ENCODE measurements at regions not wholly inside any gene's neighbourhood (a gene's known extent, or its start where the extent isn't known, plus 50 kb on each side); places are given as distances from the start of the nearest gene placed in this dataset.

- H3K79me2 ChIP-seq (ENCODE audit: insufficient read depth, low read length) = no peaks in the 10 kb centered on the region
- RAD21 ChIA-PET (ENCODE audit: low non-redundant PET in 1 of 2, low total read pairs in 2 of 2, uncharacterized antibody in 2 of 2, unreplicated experiment in 2 of 2) = no interaction called here
- H3K4me3 ChIP-seq (replicated peaks in 1 of 2; ENCODE audit: low read depth in 1 of 2, low read length in 2 of 2) = no peak overlapping the region
- no peaks in the 10 kb centered on the region for H3K36me3 ChIP-seq (ENCODE audit: control insufficient read depth in 1 of 2, insufficient read depth in 2 of 2, low read length in 2 of 2)
- CTCF ChIA-PET = no interaction called here
- no peaks in the 10 kb centered on the region for H3K9me3 ChIP-seq (ENCODE audit: control insufficient read depth in 1 of 2, insufficient read depth in 1 of 2, low read depth in 1 of 2, low read length in 2 of 2)
- POLR2A ChIA-PET = no interaction called here
- H3K9me2 ChIP-seq (ENCODE audit: insufficient read depth) = no peaks in the 10 kb centered on the region
- H4K20me1 ChIP-seq (ENCODE audit: insufficient read depth) = no peaks in the 10 kb centered on the region
- no peaks in the 10 kb centered on the region for H3K27me3 ChIP-seq (ENCODE audit: insufficient read depth, low read length)
- intact Hi-C loops (cut with micrococcal nuclease) = loop anchor here (10.0 kb wide), 1 partner anchor 697 kb away; no protein-coding TSS in a partner anchor
- no TSS peak for BruUV-seq (replicated peaks)
- H3K4me2 ChIP-seq (ENCODE audit: low read length) = no peak overlapping the region
- no peak overlapping the region for H3K9ac ChIP-seq (ENCODE audit: low read length)
- peaks cover 22 to 30% of the 10 kb centered on the region in 2 experiments for H3K4me1 ChIP-seq (ENCODE audit: control insufficient read depth in 1 of 2, insufficient read depth in 2 of 2, low read length in 2 of 2)
- peak overlapping the region; percentile 1 for H2AFZ ChIP-seq (ENCODE audit: low read depth, low read length, poor library complexity, severe bottlenecking)
- DNase-seq (ENCODE audit: low read depth, low spot score) (no peak), ATAC-seq (no peak)
- no peak overlapping the region for H3K27ac ChIP-seq (ENCODE audit: low read depth, low read length)
- TF ChIP-seq FOSL1 (IDR thresholded peaks at IDR 0.05; ENCODE audit: low read depth) (no peak), ZNF274 (IDR thresholded peaks at IDR 0.05; ENCODE audit: low read depth, low read length) (no peak), ATF3 (IDR thresholded peaks at IDR 0.05) (no peak), YY1 (IDR thresholded peaks at IDR 0.05; ENCODE audit: extremely low read depth, insufficient replicate concordance, low read depth, low read length) (no peak), POLR2AphosphoS5 (IDR thresholded peaks at IDR 0.05; ENCODE audit: low read depth, low read length) (no peak), SRF (IDR thresholded peaks at IDR 0.05; ENCODE audit: low read depth) (no peak), RAD21 (IDR thresholded peaks at IDR 0.05; ENCODE audit: low read depth) (no peak), EZH2 (IDR thresholded peaks at IDR 0.05) (no peak), CBX3 (IDR thresholded peaks at IDR 0.05; ENCODE audit: low read depth) (no peak), ZFX (IDR thresholded peaks at IDR 0.05) (no peak)
These were observed 757.3 kb downstream of the EFNB2 start for GRCh38 chr13:105778196-105778595.

DNA sequence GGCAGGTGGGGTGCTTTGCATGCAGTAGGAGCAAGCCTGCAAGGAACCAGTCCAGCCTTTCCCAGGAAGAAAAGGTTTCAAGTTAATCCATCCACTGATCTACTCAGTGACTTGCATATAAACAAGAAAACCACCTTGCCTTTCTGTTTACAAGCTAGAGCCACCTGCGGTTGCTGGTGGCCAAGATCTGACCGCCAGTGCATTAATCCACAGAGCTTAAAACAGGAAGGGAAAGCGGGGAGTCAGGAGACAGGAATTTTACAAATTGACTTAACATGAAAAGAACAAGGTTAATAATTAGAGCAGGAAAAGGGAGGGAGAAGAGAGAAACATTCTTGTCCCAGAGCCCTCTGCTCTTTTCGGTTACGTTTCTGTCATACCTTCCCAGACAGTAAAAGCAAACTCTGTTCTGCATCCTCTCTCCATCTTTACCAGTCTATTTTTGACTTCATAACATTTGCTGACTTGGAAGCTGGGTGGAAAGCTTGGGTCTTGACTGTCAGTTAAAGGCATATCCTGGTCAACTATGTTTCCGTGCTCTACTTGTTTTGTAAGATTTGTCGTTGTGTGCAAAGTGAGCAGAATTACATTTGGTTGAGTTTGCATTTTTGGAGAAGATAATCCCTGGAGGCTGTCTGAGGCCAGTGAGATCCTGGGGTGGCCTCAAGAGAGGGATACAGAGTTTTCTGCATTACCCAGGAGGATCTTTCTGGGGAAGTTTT lies 760.6 kb downstream of the EFNB2 start:
- CTCF ChIA-PET = interaction anchor here (1.3 kb wide), 1 partner anchor 761 kb away, joined by 3 read pairs; no protein-coding TSS in a partner anchor
- Histone ChIP-seq H3K36me3 (ENCODE audit: control insufficient read depth in 1 of 2, insufficient read depth in 2 of 2, low read length in 2 of 2) (no peaks in the 10 kb centered on the region), H3K9ac (ENCODE audit: low read length) (peak overlapping the region; percentile 34), H3K4me3 (replicated peaks in 1 of 2; ENCODE audit: low read depth in 1 of 2, low read length in 2 of 2) (peak overlapping the region; percentile 26 to 41), H3K9me2 (ENCODE audit: insufficient read depth) (no peaks in the 10 kb centered on the region), H3K27ac (ENCODE audit: low read depth, low read length) (peak overlapping the region; percentile 48), H3K4me1 (ENCODE audit: control insufficient read depth in 1 of 2, insufficient read depth in 2 of 2, low read length in 2 of 2) (peaks cover 28 to 36% of the 10 kb centered on the region in 2 experiments), H3K79me2 (ENCODE audit: insufficient read depth, low read length) (no peaks in the 10 kb centered on the region), H3K4me2 (ENCODE audit: low read length) (peak overlapping the region; percentile 76), H2AFZ (ENCODE audit: low read depth, low read length, poor library complexity, severe bottlenecking) (peak overlapping the region; percentile 84), H3K9me3 (ENCODE audit: control insufficient read depth in 1 of 2, insufficient read depth in 1 of 2, low read depth in 1 of 2, low read length in 2 of 2) (no peaks in the 10 kb centered on the region), H4K20me1 (ENCODE audit: insufficient read depth) (no peaks in the 10 kb centered on the region), H3K27me3 (ENCODE audit: insufficient read depth, low read length) (no peaks in the 10 kb centered on the region)
- ATAC-seq = peak; percentile 81
- RAD21 ChIA-PET (ENCODE audit: low non-redundant PET in 1 of 2, low total read pairs in 2 of 2, uncharacterized antibody in 2 of 2, unreplicated experiment in 2 of 2) = no interaction called here
- POLR2A ChIA-PET = no interaction called here
- intact Hi-C loops (cut with micrococcal nuclease) = loop anchor here (5.0 to 10.0 kb wide), 2 partner anchors 700 to 757 kb away; no protein-coding TSS in a partner anchor
- no TSS peak for BruUV-seq (replicated peaks)
- peak; percentile 80 for DNase-seq (ENCODE audit: low read depth, low spot score)
- TF ChIP-seq CBX3 (IDR thresholded peaks at IDR 0.05; ENCODE audit: low read depth) = peak; percentile 56; the same call in 1 of the 2 replicates
- no peak for TF ChIP-seq EZH2 (IDR thresholded peaks at IDR 0.05)
- TF ChIP-seq SIN3A (IDR thresholded peaks at IDR 0.05; ENCODE audit: low read depth) = no peak
- no peak for TF ChIP-seq ZBTB33 (IDR thresholded peaks at IDR 0.05; ENCODE audit: extremely low read depth, insufficient replicate concordance, low read length)
- peak; percentile 67; the same call in 1 of the 2 replicates for TF ChIP-seq JUND (IDR thresholded peaks at IDR 0.05)
- TF ChIP-seq, protein P1, sequence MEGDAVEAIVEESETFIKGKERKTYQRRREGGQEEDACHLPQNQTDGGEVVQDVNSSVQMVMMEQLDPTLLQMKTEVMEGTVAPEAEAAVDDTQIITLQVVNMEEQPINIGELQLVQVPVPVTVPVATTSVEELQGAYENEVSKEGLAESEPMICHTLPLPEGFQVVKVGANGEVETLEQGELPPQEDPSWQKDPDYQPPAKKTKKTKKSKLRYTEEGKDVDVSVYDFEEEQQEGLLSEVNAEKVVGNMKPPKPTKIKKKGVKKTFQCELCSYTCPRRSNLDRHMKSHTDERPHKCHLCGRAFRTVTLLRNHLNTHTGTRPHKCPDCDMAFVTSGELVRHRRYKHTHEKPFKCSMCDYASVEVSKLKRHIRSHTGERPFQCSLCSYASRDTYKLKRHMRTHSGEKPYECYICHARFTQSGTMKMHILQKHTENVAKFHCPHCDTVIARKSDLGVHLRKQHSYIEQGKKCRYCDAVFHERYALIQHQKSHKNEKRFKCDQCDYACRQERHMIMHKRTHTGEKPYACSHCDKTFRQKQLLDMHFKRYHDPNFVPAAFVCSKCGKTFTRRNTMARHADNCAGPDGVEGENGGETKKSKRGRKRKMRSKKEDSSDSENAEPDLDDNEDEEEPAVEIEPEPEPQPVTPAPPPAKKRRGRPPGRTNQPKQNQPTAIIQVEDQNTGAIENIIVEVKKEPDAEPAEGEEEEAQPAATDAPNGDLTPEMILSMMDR (IDR thresholded peaks at IDR 0.05 in 2 of 3, conservative IDR thresholded peaks at IDR 0.05 in 1 of 3; ENCODE audit: borderline replicate concordance in 1 of 3, insufficient read depth in 1 of 3, low read depth in 2 of 3, low read length in 2 of 3) = no peak
- TF ChIP-seq ATF3 (IDR thresholded peaks at IDR 0.05) = no peak
- no peak for TF ChIP-seq ZNF274 (IDR thresholded peaks at IDR 0.05; ENCODE audit: low read depth, low read length)
- peak; percentile 74 for TF ChIP-seq SP1 (IDR thresholded peaks at IDR 0.05; ENCODE audit: low read depth)
- TF ChIP-seq SRF (IDR thresholded peaks at IDR 0.05; ENCODE audit: low read depth) = no peak

Measured in HCT116 (cell line).